ENCODE measurements at regions not wholly inside any gene's neighbourhood (a gene's known extent, or its start where the extent isn't known, plus 50 kb on each side); places are given as distances from the start of the nearest gene placed in this dataset.

DNA sequence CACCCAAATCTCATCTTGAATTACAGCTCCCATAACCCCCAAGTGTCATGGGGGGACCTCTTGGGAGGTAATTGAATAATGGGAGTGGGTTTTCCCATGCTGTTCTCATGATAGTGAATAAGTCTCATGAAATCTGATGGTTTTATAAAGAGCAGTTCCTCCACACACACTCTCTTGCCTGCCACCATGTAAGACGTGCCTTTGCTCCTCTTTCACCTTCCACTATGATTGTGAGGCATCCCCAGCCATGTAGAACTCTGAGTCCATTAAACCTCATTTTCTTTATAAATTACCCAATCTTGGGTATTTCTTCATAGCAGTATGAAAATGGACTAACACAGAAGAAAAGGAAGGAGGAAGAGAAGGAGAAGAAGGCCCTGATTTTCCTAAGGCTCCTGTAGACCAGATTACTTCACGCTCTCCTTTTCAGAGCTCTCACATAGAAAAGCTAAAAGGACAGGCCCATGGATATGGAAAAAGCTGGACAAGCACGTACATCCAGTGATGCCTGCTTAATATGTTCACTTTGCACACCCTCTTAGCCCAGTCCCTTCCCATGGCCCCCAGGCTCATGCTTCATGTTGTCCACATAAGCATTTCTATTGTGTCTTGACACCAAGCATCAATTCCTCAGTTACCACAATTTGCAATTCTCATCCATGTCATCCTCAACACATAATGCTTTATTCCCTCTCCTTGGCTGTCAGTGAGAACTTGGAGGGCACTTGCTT is 354.8 kb downstream of the CD83 start:
- TF ChIP-seq, protein P1, sequence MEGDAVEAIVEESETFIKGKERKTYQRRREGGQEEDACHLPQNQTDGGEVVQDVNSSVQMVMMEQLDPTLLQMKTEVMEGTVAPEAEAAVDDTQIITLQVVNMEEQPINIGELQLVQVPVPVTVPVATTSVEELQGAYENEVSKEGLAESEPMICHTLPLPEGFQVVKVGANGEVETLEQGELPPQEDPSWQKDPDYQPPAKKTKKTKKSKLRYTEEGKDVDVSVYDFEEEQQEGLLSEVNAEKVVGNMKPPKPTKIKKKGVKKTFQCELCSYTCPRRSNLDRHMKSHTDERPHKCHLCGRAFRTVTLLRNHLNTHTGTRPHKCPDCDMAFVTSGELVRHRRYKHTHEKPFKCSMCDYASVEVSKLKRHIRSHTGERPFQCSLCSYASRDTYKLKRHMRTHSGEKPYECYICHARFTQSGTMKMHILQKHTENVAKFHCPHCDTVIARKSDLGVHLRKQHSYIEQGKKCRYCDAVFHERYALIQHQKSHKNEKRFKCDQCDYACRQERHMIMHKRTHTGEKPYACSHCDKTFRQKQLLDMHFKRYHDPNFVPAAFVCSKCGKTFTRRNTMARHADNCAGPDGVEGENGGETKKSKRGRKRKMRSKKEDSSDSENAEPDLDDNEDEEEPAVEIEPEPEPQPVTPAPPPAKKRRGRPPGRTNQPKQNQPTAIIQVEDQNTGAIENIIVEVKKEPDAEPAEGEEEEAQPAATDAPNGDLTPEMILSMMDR (IDR thresholded peaks at IDR 0.05): no peak
- no peak for TF ChIP-seq POLR2A (IDR thresholded peaks at IDR 0.05)
- no peak for TF ChIP-seq POLR2AphosphoS5 (IDR thresholded peaks at IDR 0.05)

Data from upper lobe of left lung (tissue), 4 donors.